22Rv1 (cell line): ENCODE measurements at regions not wholly inside any gene's neighbourhood (a gene's known extent, or its start where the extent isn't known, plus 50 kb on each side); places are given as distances from the start of the nearest gene placed in this dataset.

Experiments
- H3K27ac ChIP-seq: fragments of 450-650 bp; 2 replicates; pipeline ENCODE4 v1.5.1; 2017
- CTCF ChIP-seq: fragments of 450-650 bp; IDR thresholded peaks from 2 replicates; pipeline ENCODE4 v1.5.1; 2017; ENCODE audit warnings: mild to moderate bottlenecking
- ZFX ChIP-seq: fragments of 450-650 bp; IDR thresholded peaks from 2 replicates; pipeline ENCODE4 v1.6.1; 2017; ENCODE audit warnings: antibody characterized with exemption, borderline replicate concordance

GRCh38 chr9:26470284-26470683 lies 422.3 kb downstream of the CAAP1 start:
- no peak overlapping the region for H3K27ac ChIP-seq
- TF ChIP-seq ZFX: no peak
- no peak for TF ChIP-seq CTCF

DNA sequence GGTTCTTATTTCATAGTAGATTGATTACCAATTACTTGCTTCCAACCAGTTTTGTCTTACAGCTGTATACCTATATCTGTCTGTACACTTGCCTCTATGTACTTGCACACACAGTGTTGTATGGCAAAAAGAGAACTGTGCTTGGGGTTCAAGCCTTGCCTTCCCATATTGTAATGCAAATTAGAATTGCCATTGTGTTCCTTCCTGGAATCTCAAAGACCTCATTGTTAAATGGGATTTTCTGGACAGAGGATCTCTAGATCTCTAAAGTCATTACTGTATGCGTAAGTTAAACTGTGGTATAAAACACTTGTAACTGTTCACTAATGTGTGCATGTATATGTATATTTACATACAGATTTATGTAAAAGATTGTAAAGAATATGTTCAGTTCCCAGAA lies 428.8 kb downstream of the CAAP1 start:
- no peak overlapping the region for H3K27ac ChIP-seq
- TF ChIP-seq CTCF (no peak), ZFX (no peak)

DNA sequence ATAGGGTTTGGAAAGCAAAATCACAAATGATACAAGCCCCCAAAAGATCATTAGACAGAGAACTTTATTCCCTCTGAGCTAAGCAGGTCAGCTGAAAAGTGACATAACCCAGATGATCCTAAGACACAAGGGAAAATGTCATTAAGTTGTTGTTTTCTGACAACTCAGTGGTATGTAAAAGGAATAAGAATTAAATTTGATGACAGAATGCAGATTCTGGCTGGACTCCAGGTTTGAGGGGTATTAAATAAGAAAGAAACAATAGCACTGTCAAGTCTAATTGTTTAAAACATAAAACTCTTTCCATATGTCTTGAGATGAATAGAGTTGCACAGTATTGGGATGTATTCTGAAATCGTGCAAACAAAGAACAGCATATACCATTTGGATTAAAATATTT lies 429.9 kb downstream of the CAAP1 start:
- no peak overlapping the region for H3K27ac ChIP-seq
- no peak for TF ChIP-seq ZFX
- no peak for TF ChIP-seq CTCF

DNA sequence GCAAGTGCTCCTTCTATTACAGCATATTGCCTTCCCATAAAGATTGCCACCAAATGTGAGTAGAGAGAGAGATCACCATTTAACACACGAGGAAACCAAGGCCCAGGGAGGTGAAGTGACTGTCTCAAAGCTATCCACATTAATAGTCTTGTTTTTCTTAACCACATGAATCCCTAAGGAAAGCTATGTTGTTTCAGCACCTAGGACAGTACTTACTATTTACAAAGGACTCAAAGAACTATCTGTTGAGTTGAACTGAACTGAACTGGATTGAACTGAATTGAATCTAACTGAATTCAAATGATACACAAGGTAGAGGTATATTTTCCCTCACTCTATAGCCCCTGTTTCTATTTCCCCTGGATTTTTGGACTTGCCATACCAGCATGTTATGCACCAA lies 430.4 kb downstream of the CAAP1 start:
- TF ChIP-seq ZFX: no peak
- TF ChIP-seq CTCF: no peak
- H3K27ac ChIP-seq: no peak overlapping the region

DNA sequence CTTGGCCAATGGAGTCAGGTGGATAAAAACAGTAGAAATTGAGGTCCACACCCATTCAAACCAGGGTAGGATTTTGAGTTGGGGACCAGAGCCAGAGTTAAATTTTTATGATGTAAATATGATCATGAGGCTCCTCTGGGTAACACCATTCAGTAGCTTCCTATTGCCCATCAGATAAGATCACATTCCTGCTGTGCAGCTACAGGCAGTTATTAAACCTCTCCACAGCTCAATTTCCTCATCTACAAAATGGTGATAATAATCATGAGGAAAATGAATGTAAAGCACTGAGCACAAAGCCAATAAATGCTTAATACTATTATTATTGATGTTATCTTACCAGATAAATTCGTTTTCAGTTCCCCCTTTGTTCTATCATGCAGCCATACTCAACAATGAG lies 432.0 kb downstream of the CAAP1 start:
- H3K27ac ChIP-seq: no peak overlapping the region
- TF ChIP-seq ZFX: no peak
- TF ChIP-seq CTCF: no peak

DNA sequence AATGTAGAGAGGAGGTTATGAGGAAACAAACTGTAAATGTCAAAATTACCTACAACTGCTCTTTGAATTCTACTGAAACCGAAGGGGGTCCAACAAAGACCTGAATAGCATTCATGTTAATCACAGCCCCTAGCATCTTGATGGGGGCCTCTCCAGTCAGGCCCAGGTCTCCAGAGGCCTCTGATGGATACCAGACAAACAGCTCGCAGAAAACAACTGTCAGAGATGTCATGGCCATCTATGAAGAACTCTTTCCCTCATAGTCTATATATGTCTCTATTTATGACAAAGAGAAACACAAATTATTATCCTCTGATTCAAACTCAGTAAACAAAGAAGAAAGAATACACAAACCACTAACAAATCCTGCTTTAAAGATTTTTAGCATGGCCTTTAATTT lies 432.6 kb downstream of the CAAP1 start:
- no peak overlapping the region for H3K27ac ChIP-seq
- TF ChIP-seq ZFX: no peak
- TF ChIP-seq CTCF: no peak

- no peak overlapping the region for H3K27ac ChIP-seq
- TF ChIP-seq CTCF: no peak
- TF ChIP-seq ZFX: no peak
Measured at GRCh38 chr9:26458054-26458453, 434.5 kb downstream of the CAAP1 start.

GRCh38 chr9:26457151-26457550 lies 435.5 kb downstream of the CAAP1 start:
- H3K27ac ChIP-seq: no peak overlapping the region
- no peak for TF ChIP-seq CTCF
- no peak for TF ChIP-seq ZFX
